ENCODE measurements at regions not wholly inside any gene's neighbourhood (a gene's known extent, or its start where the extent isn't known, plus 50 kb on each side); places are given as distances from the start of the nearest gene placed in this dataset.

- TF ChIP-seq EZH2 (IDR thresholded peaks at IDR 0.05; ENCODE audit: borderline replicate concordance) (no peak), EZH2phosphoT487 (IDR thresholded peaks at IDR 0.05; ENCODE audit: low read depth, severe bottlenecking, unreplicated experiment) (no peak)
Observed at GRCh38 chr14:104515811-104516780, 63.5 kb upstream of the C14orf180 start.
